Panc1 (cell line): ENCODE measurements at regions not wholly inside any gene's neighbourhood (a gene's known extent, or its start where the extent isn't known, plus 50 kb on each side); places are given as distances from the start of the nearest gene placed in this dataset.

Source experiments
- ATAC-seq: fragments of 200-7000 bp; cut with Tn5 transposase; 2 replicates; pipeline ENCODE4 v1.9.1; 2020; ENCODE audit warnings: mild to moderate bottlenecking, moderate library complexity
- BruUV-seq: library from RNA; stranded (reverse); fragments of 400-500 nt; replicated peaks from 2 replicates; lab custom pipeline; 2021; lab: Mats Ljungman, UMichigan
- CTCF ChIA-PET: fragments of 300-600 bp; sonication (Branson Sonifier 250); formaldehyde crosslinking; loops from one replicate; lab custom pipeline; 2022; ENCODE audit warnings: antibody characterized with exemption; lab: Charles Lee
- POLR2A ChIA-PET: fragments of 300-600 bp; sonication (Branson Sonifier 250); formaldehyde crosslinking; loops from one replicate; lab custom pipeline; 2022; ENCODE audit warnings: antibody characterized with exemption; lab: Charles Lee
- DNase-seq: peaks from one replicate; pipeline ENCODE4 v3.0.0-alpha.2; 2010; ENCODE audit warnings: low read depth, low spot score
- H3K27ac ChIP-seq: 2 replicates; pipeline ENCODE4 v1.5.1; 2011; ENCODE audit warnings: mild to moderate bottlenecking, low read length, inconsistent platforms
- H3K27me3 ChIP-seq: fragments of 200-500 bp; sonication (Bioruptor generic); 2 replicates; pipeline ENCODE4 v1.6.0; 2014; ENCODE audit warnings: low read length, inconsistent platforms; ENCODE audit not compliant: control insufficient read depth, insufficient read depth
- H3K36me3 ChIP-seq: fragments of 200-500 bp; sonication (Bioruptor generic); 2 replicates; pipeline ENCODE4 v1.5.1; 2014; ENCODE audit warnings: inconsistent platforms, mild to moderate bottlenecking, low read length, moderate library complexity; ENCODE audit not compliant: control insufficient read depth, insufficient read depth
- H3K4me1 ChIP-seq: 2 replicates; pipeline ENCODE4 v1.5.1; 2011; ENCODE audit warnings: inconsistent platforms, mild to moderate bottlenecking, low read length, moderate library complexity; ENCODE audit not compliant: control insufficient read depth, insufficient read depth
- H3K4me3 ChIP-seq, 2 experiments: 2 replicates each; pipeline ENCODE4 v1.5.1; 2011 to 2012; ENCODE audit warnings: low read depth in 2 of 2, low read length in 2 of 2, mild to moderate bottlenecking in 2 of 2, inconsistent platforms in 1 of 2, moderate library complexity in 1 of 2
- H3K9me3 ChIP-seq: fragments of 200-500 bp; sonication (Bioruptor generic); 2 replicates; pipeline ENCODE4 v1.5.1; 2014; ENCODE audit warnings: low read depth, mild to moderate bottlenecking, inconsistent platforms, low read length, moderate library complexity; ENCODE audit not compliant: control insufficient read depth, insufficient read depth
- POLR2AphosphoS5 ChIP-seq: IDR thresholded peaks from 2 replicates; pipeline ENCODE4 v1.6.1; 2012; ENCODE audit warnings: mild to moderate bottlenecking, low read depth, low read length, moderate library complexity
- SIN3A ChIP-seq: IDR thresholded peaks from 2 replicates; pipeline ENCODE4 v1.6.1; 2012; ENCODE audit warnings: low read depth, mild to moderate bottlenecking, low read length, moderate library complexity, borderline replicate concordance; ENCODE audit not compliant: insufficient read depth
- TCF7L2 ChIP-seq: IDR thresholded peaks from 2 replicates; pipeline ENCODE4 v1.6.1; 2011; ENCODE audit warnings: mild to moderate bottlenecking, low read depth, low read length, inconsistent platforms
- in situ Hi-C: cut with HindIII; loops from 2 replicates; pipeline ENCODE4 v1.10.0; 2016; ENCODE audit warnings: low sequenced_read_pairs, low pct_unique_long_range_greater_than_20kb
- intact Hi-C: fragments of 100-400 bp; cut with micrococcal nuclease; formaldehyde crosslinking; loops from one replicate; pipeline ENCODE4 v1.10.0; 2022; ENCODE audit not compliant: unreplicated experiment
- TF ChIP-seq, protein P1 (sequence below), 2 experiments: IDR thresholded peaks; 2 replicates each; pipeline ENCODE4 v1.6.1; 2011 to 2012; ENCODE audit warnings: low read depth in 2 of 2, control low read depth in 1 of 2, low read length in 1 of 2, mild to moderate bottlenecking in 1 of 2, moderate library complexity in 1 of 2; ENCODE audit not compliant: insufficient read depth in 1 of 2
- TF ChIP-seq, protein P2 (sequence below): fragments of 450-650 bp; IDR thresholded peaks from 2 replicates; pipeline ENCODE4 v1.5.1; 2017; ENCODE audit warnings: mild to moderate bottlenecking

DNA sequence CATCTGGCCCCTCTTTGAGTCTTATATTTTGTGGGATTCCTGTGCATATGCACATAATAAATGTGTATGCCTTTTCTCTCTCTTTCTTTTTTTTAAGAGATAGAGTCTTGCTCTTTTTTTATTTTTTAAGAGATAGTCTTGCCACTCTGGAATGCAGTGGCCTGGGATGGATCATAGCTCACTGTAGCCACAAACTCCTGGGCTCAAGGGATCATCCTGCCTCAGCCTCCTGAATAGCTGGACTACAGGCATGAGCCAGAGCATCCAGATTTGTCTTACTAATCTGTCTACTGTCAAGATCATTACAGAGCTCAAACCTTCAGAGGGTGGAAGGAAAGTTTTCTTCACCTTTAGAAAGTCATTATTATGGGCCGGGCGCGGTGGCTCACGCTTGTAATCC is 342.2 kb upstream of the LRRTM4 start:
- in situ Hi-C loops (no loop called here), intact Hi-C loops (no loop called here)
- Histone ChIP-seq H3K27me3 (no peaks in the 10 kb centered on the region), H3K4me1 (no peaks in the 10 kb centered on the region), H3K4me3 (no peak overlapping the region), H3K27ac (no peak overlapping the region), H3K36me3 (no peaks in the 10 kb centered on the region), H3K9me3 (no peaks in the 10 kb centered on the region)
- TF ChIP-seq, protein P1, sequence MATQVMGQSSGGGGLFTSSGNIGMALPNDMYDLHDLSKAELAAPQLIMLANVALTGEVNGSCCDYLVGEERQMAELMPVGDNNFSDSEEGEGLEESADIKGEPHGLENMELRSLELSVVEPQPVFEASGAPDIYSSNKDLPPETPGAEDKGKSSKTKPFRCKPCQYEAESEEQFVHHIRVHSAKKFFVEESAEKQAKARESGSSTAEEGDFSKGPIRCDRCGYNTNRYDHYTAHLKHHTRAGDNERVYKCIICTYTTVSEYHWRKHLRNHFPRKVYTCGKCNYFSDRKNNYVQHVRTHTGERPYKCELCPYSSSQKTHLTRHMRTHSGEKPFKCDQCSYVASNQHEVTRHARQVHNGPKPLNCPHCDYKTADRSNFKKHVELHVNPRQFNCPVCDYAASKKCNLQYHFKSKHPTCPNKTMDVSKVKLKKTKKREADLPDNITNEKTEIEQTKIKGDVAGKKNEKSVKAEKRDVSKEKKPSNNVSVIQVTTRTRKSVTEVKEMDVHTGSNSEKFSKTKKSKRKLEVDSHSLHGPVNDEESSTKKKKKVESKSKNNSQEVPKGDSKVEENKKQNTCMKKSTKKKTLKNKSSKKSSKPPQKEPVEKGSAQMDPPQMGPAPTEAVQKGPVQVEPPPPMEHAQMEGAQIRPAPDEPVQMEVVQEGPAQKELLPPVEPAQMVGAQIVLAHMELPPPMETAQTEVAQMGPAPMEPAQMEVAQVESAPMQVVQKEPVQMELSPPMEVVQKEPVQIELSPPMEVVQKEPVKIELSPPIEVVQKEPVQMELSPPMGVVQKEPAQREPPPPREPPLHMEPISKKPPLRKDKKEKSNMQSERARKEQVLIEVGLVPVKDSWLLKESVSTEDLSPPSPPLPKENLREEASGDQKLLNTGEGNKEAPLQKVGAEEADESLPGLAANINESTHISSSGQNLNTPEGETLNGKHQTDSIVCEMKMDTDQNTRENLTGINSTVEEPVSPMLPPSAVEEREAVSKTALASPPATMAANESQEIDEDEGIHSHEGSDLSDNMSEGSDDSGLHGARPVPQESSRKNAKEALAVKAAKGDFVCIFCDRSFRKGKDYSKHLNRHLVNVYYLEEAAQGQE (IDR thresholded peaks at IDR 0.05; ENCODE audit: insufficient read depth in 1 of 2, low read depth in 2 of 2, low read length in 1 of 2) = no peak
- TF ChIP-seq POLR2AphosphoS5 = no peak
- TF ChIP-seq, protein P2, sequence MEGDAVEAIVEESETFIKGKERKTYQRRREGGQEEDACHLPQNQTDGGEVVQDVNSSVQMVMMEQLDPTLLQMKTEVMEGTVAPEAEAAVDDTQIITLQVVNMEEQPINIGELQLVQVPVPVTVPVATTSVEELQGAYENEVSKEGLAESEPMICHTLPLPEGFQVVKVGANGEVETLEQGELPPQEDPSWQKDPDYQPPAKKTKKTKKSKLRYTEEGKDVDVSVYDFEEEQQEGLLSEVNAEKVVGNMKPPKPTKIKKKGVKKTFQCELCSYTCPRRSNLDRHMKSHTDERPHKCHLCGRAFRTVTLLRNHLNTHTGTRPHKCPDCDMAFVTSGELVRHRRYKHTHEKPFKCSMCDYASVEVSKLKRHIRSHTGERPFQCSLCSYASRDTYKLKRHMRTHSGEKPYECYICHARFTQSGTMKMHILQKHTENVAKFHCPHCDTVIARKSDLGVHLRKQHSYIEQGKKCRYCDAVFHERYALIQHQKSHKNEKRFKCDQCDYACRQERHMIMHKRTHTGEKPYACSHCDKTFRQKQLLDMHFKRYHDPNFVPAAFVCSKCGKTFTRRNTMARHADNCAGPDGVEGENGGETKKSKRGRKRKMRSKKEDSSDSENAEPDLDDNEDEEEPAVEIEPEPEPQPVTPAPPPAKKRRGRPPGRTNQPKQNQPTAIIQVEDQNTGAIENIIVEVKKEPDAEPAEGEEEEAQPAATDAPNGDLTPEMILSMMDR = no peak
- BruUV-seq = no TSS peak
- ATAC-seq (no peak), DNase-seq (no peak)
- ChIA-PET POLR2A (no interaction called here), CTCF (no interaction called here)

DNA sequence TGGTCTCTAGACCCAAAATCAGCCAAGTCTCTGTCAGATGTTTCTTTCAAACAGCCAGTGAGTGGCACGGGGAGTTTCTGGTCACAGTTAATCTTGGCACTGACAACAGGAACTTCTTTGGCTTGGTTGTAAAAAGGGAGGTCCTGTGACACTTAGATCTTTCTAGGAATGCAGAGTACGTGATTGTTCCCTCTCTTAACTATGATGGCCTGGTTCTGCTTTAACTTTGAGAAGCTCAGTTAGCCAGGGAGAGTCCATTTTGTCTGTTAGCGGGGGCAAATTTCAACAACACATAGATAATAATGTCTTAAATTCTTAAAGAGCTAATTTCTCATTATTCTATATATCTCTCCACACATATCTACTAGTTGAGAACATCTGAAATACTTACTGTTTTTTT is 344.5 kb upstream of the LRRTM4 start:
- no TSS peak for BruUV-seq
- no peak overlapping the region for H3K4me3 ChIP-seq
- no peak for DNase-seq
- no peaks in the 10 kb centered on the region for H3K9me3 ChIP-seq
- TF ChIP-seq, protein P1 (IDR thresholded peaks at IDR 0.05; ENCODE audit: insufficient read depth in 1 of 2, low read depth in 2 of 2, low read length in 1 of 2) = no peak
- no peak for TF ChIP-seq TCF7L2
- no peak for TF ChIP-seq SIN3A
- TF ChIP-seq, protein P2 = no peak
- no peak for TF ChIP-seq POLR2AphosphoS5
- no peak overlapping the region for H3K27ac ChIP-seq
- intact Hi-C loops (no loop called here), in situ Hi-C loops (no loop called here)
- no peaks in the 10 kb centered on the region for H3K4me1 ChIP-seq
- H3K27me3 ChIP-seq = no peaks in the 10 kb centered on the region
- CTCF ChIA-PET = no interaction called here
- no peaks in the 10 kb centered on the region for H3K36me3 ChIP-seq
- POLR2A ChIA-PET = no interaction called here
- ATAC-seq = no peak
